SJCRH30 (cell line): ENCODE measurements at regions not wholly inside any gene's neighbourhood (a gene's known extent, or its start where the extent isn't known, plus 50 kb on each side); places are given as distances from the start of the nearest gene placed in this dataset.
"Not testable (repeated sequence)": the region's sequence is repeated elsewhere in the genome, so short reads cannot be mapped to it uniquely, and the experiment has no call there.

ENCODE experiments used
- DNase-seq, 2 experiments: peaks; one replicate each; pipeline ENCODE4 v3.0.0-alpha.2; 2015 to 2020
- H3K27ac ChIP-seq: fragments of 250-450 bp; sonication (Bioruptor Pico); 2 replicates; pipeline ENCODE4 v1.5.1; 2020; ENCODE audit warnings: mild to moderate bottlenecking, moderate library complexity
- H3K27me3 ChIP-seq: fragments of 250-450 bp; sonication (Bioruptor Pico); 2 replicates; pipeline ENCODE4 v1.5.1; 2020; ENCODE audit warnings: mild to moderate bottlenecking, moderate library complexity
- H3K36me3 ChIP-seq: fragments of 250-450 bp; sonication (Bioruptor Pico); 2 replicates; pipeline ENCODE4 v1.5.1; 2020; ENCODE audit warnings: mild to moderate bottlenecking, moderate library complexity
- H3K4me1 ChIP-seq: fragments of 250-450 bp; sonication (Bioruptor Pico); 2 replicates; pipeline ENCODE4 v1.5.1; 2020; ENCODE audit warnings: mild to moderate bottlenecking, moderate library complexity
- H3K4me3 ChIP-seq: fragments of 250-450 bp; sonication (Bioruptor Pico); 2 replicates; pipeline ENCODE4 v1.5.1; 2020; ENCODE audit warnings: mild to moderate bottlenecking, moderate library complexity
- H3K9me3 ChIP-seq: fragments of 250-450 bp; sonication (Bioruptor Pico); replicated peaks from 2 replicates; pipeline ENCODE4 v1.5.1; 2020; ENCODE audit warnings: mild to moderate bottlenecking, moderate library complexity

DNA sequence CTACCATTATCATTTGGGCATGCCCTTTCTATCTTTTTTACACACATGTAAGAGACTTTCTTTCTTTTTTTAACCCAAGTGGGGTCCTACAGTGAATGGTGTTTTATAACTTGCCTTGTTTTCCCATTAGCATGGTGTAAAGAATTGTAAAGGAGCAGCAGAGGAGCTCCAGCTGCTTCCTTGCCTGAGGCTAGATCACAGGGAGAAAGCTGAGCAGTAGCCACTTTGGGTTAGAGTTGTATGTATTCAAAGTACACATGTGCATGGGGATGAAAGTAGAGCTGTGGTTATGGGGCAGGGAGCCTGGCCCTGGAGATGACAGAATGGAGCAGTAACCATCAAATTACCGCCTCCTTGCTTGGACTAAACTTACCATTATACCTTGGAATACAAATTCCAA is 231.1 kb upstream of the PDZRN3 start:
- DNase-seq, result peak; percentile 4 to 27
- Histone ChIP-seq H3K4me1 (no peaks in the 10 kb centered on the region), H3K27me3 (no peaks in the 10 kb centered on the region), H3K9me3 (no peaks in the 10 kb centered on the region), H3K36me3 (no peaks in the 10 kb centered on the region), H3K27ac (no peak overlapping the region), H3K4me3 (no peak overlapping the region)

DNA sequence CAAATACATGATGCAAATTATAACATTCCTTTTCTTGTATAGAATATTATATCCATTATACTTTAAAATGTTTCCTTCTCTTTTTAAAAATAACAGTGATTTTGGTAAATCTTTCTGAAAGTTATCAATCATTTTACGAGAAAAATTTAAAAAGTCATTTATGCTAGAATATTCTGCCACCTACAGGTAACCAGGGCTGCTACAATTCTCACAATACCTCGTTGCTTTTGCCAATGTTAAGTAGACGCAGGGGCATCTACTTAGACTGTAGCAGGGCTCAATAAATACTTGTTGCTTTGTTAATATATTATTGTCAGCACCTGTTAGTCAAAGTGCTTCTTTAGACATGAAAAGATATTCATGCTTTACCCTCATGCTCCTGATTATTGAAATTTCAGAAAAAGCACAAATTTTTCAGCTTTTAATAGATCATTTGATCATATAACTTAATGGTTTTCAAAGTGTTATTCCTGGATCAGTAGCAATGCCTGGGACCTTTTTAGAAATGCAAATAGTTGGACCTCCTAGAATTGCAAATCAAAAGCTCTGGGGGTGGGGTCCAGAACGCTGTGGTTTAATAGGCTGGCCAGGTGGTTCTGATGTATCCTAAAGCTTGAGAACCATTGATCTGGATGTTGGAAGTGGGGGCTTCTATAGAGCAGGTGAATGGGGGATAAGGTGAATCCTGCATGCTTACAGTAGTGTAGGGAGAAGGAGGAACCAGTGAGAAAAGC is 223.6 kb upstream of the PDZRN3 start:
- no peaks in the 10 kb centered on the region for H3K27me3 ChIP-seq
- no peak overlapping the region for H3K27ac ChIP-seq
- no peaks in the 10 kb centered on the region for H3K4me1 ChIP-seq
- H3K9me3 ChIP-seq, result no peaks in the 10 kb centered on the region
- no peaks in the 10 kb centered on the region for H3K36me3 ChIP-seq
- no peak overlapping the region for H3K4me3 ChIP-seq
- peak in 1 of 2 experiments; percentile 47 for DNase-seq

DNA sequence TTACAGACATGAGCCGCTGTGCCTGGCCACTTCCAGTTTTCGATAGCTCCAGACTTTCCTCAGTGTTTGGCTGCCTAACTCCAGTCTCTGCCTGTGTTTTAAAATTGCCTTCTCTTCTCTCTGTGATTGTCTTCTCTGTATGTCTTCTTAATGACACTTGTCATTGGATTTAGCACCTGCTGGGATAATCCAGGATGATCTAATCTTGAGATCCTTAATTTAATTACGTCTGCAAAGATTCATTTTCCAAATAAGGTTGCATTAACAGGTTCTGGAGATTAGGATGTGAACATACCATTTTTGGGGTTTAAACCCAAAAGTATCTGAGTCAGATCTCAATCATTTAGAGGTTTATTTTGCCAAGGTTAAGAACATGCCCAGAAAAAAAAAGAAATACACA is 222.2 kb upstream of the PDZRN3 start:
- Histone ChIP-seq H3K27me3 (no peaks in the 10 kb centered on the region), H3K27ac (no peak overlapping the region), H3K9me3 (no peaks in the 10 kb centered on the region), H3K4me1 (no peaks in the 10 kb centered on the region), H3K4me3 (no peak overlapping the region), H3K36me3 (no peaks in the 10 kb centered on the region)
- no peak for DNase-seq

DNA sequence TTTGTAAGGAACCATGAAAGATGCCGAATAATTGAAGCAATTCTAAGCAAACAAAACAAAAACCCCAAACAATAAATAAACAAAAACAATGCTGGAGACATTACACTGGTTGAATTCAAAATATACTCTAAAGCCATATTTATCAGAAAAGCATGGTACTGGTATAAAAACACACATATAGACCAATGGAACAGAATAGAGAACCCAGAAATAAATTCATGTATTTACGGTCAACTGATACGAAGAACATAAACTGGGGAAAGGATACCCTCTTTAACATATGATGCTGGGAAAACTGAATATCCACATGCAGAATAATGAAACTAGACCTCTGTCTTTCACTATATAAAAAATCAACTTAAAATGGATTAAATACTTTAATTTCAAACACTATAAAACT is 214.3 kb upstream of the PDZRN3 start:
- Histone ChIP-seq H3K27me3 (no peaks in the 10 kb centered on the region), H3K27ac (no peak overlapping the region), H3K4me3 (no peak overlapping the region), H3K9me3 (no peaks in the 10 kb centered on the region), H3K36me3 (no peaks in the 10 kb centered on the region), H3K4me1 (no peaks in the 10 kb centered on the region)
- DNase-seq, result no peak

DNA sequence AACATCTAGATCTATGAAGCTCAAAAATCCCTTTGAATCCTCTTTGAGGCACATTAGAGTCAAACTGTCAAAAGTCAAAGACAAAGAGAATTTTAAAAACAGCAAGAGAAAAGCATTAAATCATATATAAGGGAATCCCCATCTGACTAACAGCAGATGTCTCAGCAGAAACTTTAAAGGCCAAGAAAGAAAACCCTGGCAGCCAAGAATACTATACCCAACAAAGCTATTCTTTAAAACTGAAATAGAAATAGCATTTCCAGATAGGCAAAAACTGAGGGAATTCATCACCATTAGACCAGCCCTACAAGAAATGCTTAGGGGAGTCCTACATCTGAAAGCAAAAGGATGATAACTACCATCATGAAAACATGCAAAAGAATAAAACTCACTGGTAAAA is 211.2 kb upstream of the PDZRN3 start:
- H3K27ac ChIP-seq, result no peak overlapping the region
- no peak for DNase-seq

DNA sequence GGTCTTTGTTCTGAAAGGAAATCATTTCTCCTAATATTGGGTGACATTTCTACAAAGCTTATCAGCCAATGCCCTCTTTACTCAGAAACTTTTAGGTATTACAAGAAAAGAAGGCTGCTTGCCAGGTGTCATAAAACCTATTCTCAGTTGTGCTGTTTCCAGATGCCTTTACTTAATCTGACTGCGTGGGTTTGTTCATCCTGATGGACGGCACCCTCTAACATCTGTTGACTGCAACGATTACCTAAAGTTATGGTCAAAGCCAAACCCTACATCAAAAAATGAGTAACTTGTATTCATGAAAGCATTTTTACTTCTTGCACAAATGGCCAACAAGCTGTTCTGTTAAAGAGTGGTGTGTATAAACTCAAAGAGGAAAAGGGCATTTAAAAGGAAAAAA is 207.7 kb upstream of the PDZRN3 start:
- no peak for DNase-seq
- no peaks in the 10 kb centered on the region for H3K4me1 ChIP-seq
- no peaks in the 10 kb centered on the region for H3K27me3 ChIP-seq
- H3K4me3 ChIP-seq, result no peak overlapping the region
- H3K36me3 ChIP-seq, result no peaks in the 10 kb centered on the region
- H3K9me3 ChIP-seq, result no peaks in the 10 kb centered on the region
- H3K27ac ChIP-seq, result no peak overlapping the region

More for the DNA sequence above, 211.2 kb upstream of the PDZRN3 start:
- H3K27me3 ChIP-seq, result no peaks in the 10 kb centered on the region
- H3K9me3 ChIP-seq, result no peaks in the 10 kb centered on the region
- H3K36me3 ChIP-seq, result no peaks in the 10 kb centered on the region
- H3K4me3 ChIP-seq, result no peak overlapping the region
- H3K4me1 ChIP-seq, result no peaks in the 10 kb centered on the region

DNA sequence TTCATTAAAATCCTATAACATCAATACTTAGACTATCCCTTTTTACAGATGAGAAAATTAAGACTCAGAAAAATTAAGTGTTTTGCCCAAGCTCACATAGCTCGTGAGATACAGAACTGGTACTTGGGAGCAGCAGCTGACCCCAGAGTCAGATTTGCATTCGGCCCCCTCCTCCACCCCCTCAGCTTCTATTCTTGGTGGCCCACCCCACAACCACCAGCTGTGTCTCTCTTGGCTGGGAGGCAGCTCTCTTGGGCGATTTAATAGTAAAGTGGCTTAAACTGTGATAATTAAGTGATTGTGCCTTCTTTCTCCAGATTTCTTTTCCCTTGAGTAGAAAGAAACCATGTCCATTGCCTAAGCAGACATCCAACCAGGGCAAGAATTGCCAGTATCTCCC is 203.6 kb upstream of the PDZRN3 start:
- H3K9me3 ChIP-seq, result no peaks in the 10 kb centered on the region
- no peak for DNase-seq
- H3K36me3 ChIP-seq, result no peaks in the 10 kb centered on the region
- H3K4me1 ChIP-seq, result no peaks in the 10 kb centered on the region
- H3K27me3 ChIP-seq, result no peaks in the 10 kb centered on the region
- H3K4me3 ChIP-seq, result no peak overlapping the region
- no peak overlapping the region for H3K27ac ChIP-seq

DNA sequence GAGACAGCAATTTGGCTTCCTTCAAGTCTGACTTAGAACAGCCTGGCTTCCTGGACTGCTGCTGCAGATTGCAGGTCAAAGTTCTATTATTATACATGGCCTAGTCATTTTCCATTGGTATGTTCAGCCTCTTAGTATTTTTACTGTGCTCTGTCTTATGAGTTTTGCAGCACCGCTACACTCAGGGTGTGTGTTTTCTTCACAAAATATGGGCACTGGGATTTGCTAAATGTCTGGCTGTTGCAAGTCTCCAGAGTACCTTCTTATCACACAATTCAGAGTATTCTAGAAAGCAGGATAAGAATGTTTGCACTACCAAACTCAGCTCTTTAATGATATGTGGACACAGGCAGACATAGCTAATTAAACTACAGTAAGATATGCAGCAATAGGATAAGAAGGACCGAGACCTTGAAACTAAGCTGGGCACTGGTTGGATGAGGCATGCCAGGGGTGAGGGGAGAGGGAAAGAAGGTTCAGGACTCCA is 203.0 kb upstream of the PDZRN3 start:
- Histone ChIP-seq H3K9me3 (no peaks in the 10 kb centered on the region), H3K36me3 (no peaks in the 10 kb centered on the region), H3K4me1 (no peaks in the 10 kb centered on the region), H3K4me3 (no peak overlapping the region), H3K27me3 (no peaks in the 10 kb centered on the region), H3K27ac (no peak overlapping the region)
- DNase-seq, result no peak

DNA sequence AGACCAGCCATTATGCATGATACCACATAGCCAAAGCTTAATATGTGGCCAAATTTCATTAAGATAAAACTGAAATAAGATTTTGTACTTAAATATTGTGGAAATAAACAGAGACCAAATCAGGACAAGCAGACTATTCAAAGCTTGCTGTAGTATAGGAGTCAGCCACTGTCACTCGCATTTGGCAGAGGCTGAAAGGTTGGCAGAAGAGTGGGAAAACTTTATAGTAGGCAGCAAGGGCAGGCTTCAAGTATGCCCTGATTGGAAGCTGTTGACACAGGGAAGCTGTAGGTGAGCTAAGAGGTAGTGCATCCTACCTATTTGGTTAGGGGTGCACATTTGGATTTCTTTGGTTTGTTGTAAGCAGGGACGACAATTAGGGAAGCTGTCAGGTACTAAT is 202.5 kb upstream of the PDZRN3 start:
- Histone ChIP-seq H3K4me3 (no peak overlapping the region), H3K27me3 (no peaks in the 10 kb centered on the region), H3K27ac (no peak overlapping the region), H3K36me3 (no peaks in the 10 kb centered on the region), H3K4me1 (no peaks in the 10 kb centered on the region), H3K9me3 (no peaks in the 10 kb centered on the region)
- DNase-seq, result no peak

DNA sequence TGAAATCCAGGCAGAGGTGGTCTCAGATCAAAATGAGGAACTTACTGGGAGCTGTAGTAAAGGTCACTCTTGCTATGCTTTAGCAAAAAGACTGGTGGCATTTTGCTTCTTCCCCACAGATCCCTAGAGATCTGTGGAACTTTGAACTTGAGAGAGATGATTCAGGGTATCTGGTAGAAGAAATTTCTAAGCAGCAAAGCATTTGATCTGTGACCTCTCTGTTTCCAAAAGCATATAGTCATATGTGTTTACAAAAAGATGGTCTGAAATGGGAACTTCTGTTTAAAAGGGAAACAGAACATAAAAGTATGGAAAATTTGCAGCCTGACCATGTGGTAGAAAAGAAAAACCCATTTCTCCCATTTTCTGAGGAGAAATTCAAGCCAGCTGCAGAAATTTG is 196.2 kb upstream of the PDZRN3 start:
- not testable (repeated sequence) for DNase-seq, H3K4me3 ChIP-seq, H3K36me3 ChIP-seq, H3K27me3 ChIP-seq, H3K27ac ChIP-seq, H3K9me3 ChIP-seq, H3K4me1 ChIP-seq

DNA sequence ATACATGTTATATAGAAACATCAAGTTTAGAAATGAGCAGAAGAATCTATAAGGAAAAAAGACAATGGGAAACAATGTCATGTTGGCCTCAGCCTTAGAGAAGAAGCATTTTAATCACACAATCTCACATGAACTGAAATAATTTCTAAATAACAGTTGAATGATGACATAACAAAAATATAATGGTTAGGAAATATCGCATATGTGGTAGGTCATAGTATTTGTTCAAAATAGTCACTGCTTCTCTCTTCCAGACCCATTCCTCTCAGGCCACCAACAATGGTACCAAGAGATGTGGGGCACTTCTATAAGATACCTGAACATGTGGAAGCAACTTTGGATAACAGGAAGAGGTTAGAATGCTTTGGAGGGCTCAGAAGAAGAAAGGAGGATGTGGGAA is 195.7 kb upstream of the PDZRN3 start:
- H3K36me3 ChIP-seq, result no peaks in the 10 kb centered on the region
- no peak overlapping the region for H3K27ac ChIP-seq
- no peak overlapping the region for H3K4me3 ChIP-seq
- H3K9me3 ChIP-seq, result no peaks in the 10 kb centered on the region
- no peaks in the 10 kb centered on the region for H3K4me1 ChIP-seq
- no peak for DNase-seq
- H3K27me3 ChIP-seq, result no peaks in the 10 kb centered on the region

DNA sequence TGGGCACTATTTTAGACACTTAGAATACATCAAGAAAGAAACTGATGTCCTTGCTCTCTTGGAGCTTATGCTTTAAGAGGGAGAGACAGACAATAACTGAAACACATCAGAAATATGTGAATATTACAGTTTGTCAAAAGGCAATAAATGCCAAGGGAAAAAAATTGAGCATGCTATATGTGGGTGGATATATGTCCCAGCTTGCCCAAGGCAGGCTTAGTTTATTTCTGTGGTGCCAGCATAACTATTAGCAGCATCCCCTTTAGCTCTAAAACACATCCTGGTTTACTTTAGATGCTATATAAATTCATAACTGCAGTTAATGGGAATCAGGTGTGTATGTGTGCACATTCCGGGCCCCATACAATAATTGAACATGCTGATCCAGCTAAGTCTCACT is 191.2 kb upstream of the PDZRN3 start:
- no peaks in the 10 kb centered on the region for H3K9me3 ChIP-seq
- DNase-seq, result no peak
- no peak overlapping the region for H3K27ac ChIP-seq
- H3K36me3 ChIP-seq, result no peaks in the 10 kb centered on the region
- H3K27me3 ChIP-seq, result no peaks in the 10 kb centered on the region
- H3K4me3 ChIP-seq, result no peak overlapping the region
- no peaks in the 10 kb centered on the region for H3K4me1 ChIP-seq

DNA sequence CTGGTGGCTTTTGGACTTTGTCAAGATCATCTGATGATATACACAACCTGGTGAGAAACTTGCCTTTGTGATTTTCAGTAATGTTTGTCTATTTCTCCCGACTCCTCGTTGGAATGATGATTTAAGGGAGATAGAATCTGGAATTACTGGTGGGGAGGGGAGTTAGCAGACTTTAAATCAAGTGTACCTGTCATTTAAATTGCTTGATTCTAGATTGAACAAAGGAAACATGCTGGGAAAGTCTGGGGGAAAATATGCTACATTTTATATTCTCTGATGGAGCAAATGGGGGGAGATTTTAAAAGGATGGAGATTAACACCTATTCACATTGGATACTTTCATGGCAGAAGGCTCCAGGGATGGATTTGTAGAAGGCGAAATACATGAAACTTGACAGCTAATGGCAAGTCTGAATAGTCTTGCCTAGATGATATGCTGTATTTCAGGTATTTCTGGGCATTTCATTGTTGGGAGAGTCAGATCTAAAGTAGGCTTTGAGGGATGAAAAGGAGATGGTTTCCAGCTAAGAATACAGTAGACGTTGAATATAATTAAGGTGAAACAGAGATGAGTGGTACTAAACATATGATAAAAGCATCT is 189.1 kb upstream of the PDZRN3 start:
- H3K4me3 ChIP-seq, result no peak overlapping the region
- no peaks in the 10 kb centered on the region for H3K27me3 ChIP-seq
- no peak for DNase-seq
- H3K9me3 ChIP-seq, result no peaks in the 10 kb centered on the region
- H3K36me3 ChIP-seq, result no peaks in the 10 kb centered on the region
- H3K27ac ChIP-seq, result no peak overlapping the region
- no peaks in the 10 kb centered on the region for H3K4me1 ChIP-seq

DNA sequence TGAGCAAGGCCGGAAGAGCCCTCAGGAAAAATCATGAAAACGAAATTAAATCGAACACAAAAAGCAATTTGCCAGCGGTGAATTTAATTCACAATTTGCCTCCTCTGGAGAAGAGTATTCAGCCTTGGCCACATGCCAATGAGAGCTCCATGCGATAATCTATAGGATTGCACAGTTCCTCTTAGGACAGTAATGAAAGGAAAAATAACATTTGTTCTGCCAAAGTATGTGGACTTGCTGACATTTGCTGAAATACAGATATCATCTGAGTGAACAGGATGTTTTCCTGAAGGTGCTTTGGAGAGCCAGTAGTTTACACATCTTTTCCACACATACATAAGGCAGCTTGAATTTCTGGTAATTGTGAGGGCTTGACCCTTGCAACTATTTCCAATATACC is 188.6 kb upstream of the PDZRN3 start:
- H3K27ac ChIP-seq, result no peak overlapping the region
- H3K4me3 ChIP-seq, result no peak overlapping the region
- no peaks in the 10 kb centered on the region for H3K4me1 ChIP-seq
- peak in 1 of 2 experiments; percentile 35 for DNase-seq
- no peaks in the 10 kb centered on the region for H3K36me3 ChIP-seq
- H3K9me3 ChIP-seq, result no peaks in the 10 kb centered on the region
- H3K27me3 ChIP-seq, result no peaks in the 10 kb centered on the region

DNA sequence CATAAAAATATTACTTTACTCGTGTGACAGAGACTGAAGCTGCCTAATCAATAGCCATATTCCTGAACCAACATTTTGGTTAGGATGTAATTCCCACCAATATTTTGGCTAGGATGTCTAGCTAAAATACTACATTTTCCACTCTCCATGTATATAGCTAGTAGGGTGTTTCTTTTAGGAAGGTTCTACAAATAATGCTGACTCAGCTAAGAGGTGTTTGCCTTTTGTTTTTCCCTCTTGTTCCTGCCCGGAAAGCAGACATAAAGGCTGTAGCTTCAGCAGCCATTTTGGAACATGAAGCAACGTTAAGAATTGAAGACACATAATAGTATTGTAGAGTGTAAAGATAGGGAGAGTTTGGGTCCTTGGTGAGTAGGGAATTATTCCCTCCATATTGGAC is 187.3 kb upstream of the PDZRN3 start:
- Histone ChIP-seq H3K4me3 (no peak overlapping the region), H3K27me3 (no peaks in the 10 kb centered on the region), H3K4me1 (no peaks in the 10 kb centered on the region), H3K36me3 (no peaks in the 10 kb centered on the region), H3K27ac (no peak overlapping the region), H3K9me3 (no peaks in the 10 kb centered on the region)
- no peak for DNase-seq
